ENCODE measurements at regions not wholly inside any gene's neighbourhood (a gene's known extent, or its start where the extent isn't known, plus 50 kb on each side); places are given as distances from the start of the nearest gene placed in this dataset.

GRCh38 chr7:10412422-10413019 is 561.2 kb upstream of the PHF14 start:
- ATAC-seq: peak; percentile 54; the same call in 1 of the 2 replicates
- TF ChIP-seq, protein P1, sequence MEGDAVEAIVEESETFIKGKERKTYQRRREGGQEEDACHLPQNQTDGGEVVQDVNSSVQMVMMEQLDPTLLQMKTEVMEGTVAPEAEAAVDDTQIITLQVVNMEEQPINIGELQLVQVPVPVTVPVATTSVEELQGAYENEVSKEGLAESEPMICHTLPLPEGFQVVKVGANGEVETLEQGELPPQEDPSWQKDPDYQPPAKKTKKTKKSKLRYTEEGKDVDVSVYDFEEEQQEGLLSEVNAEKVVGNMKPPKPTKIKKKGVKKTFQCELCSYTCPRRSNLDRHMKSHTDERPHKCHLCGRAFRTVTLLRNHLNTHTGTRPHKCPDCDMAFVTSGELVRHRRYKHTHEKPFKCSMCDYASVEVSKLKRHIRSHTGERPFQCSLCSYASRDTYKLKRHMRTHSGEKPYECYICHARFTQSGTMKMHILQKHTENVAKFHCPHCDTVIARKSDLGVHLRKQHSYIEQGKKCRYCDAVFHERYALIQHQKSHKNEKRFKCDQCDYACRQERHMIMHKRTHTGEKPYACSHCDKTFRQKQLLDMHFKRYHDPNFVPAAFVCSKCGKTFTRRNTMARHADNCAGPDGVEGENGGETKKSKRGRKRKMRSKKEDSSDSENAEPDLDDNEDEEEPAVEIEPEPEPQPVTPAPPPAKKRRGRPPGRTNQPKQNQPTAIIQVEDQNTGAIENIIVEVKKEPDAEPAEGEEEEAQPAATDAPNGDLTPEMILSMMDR (IDR thresholded peaks at IDR 0.05 in 2 of 3, conservative IDR thresholded peaks at IDR 0.05 in 1 of 3; ENCODE audit: borderline replicate concordance in 1 of 3, insufficient read depth in 1 of 3, low read depth in 2 of 3, low read length in 2 of 3): peak; percentile 20 to 54 (median 51); a peak in 4 of 6 replicates
- TF ChIP-seq CBX3 (IDR thresholded peaks at IDR 0.05; ENCODE audit: low read depth): no peak
- TF ChIP-seq RAD21 (IDR thresholded peaks at IDR 0.05; ENCODE audit: low read depth): peak; percentile 53
- no peak overlapping the region for H3K27ac ChIP-seq (ENCODE audit: low read depth, low read length)
- H2AFZ ChIP-seq (ENCODE audit: low read depth, low read length, poor library complexity, severe bottlenecking): no peak overlapping the region
- H3K9ac ChIP-seq (ENCODE audit: low read length): no peak overlapping the region
- no peaks in the 10 kb centered on the region for H3K79me2 ChIP-seq (ENCODE audit: insufficient read depth, low read length)
- no peaks in the 10 kb centered on the region for H3K9me2 ChIP-seq (ENCODE audit: insufficient read depth)
- no peaks in the 10 kb centered on the region for H3K27me3 ChIP-seq (ENCODE audit: insufficient read depth, low read length)
- H3K4me2 ChIP-seq (ENCODE audit: low read length): no peak overlapping the region
- RAD21 ChIA-PET (ENCODE audit: low non-redundant PET in 1 of 2, low total read pairs in 2 of 2, uncharacterized antibody in 2 of 2, unreplicated experiment in 2 of 2): no interaction called here
- intact Hi-C loops (cut with micrococcal nuclease): loop anchor here (1.0 to 10.0 kb wide), 3 partner anchors 472 to 1975 kb away; no protein-coding TSS in a partner anchor
- no peaks in the 10 kb centered on the region for H3K36me3 ChIP-seq (ENCODE audit: control insufficient read depth in 1 of 2, insufficient read depth in 2 of 2, low read length in 2 of 2)
- H3K4me3 ChIP-seq (replicated peaks in 1 of 2; ENCODE audit: low read depth in 1 of 2, low read length in 2 of 2): no peak overlapping the region
- BruUV-seq (replicated peaks): no TSS peak
- DNase-seq (ENCODE audit: low read depth, low spot score): peak; percentile 16
- CTCF ChIA-PET: interaction anchor here (0.6 to 1.4 kb wide), 9 partner anchors 10 to 1497 kb away, joined by 3 to 5 read pairs (median 3); no protein-coding TSS in a partner anchor
- no peaks in the 10 kb centered on the region for H3K9me3 ChIP-seq (ENCODE audit: control insufficient read depth in 1 of 2, insufficient read depth in 1 of 2, low read depth in 1 of 2, low read length in 2 of 2)
- no peaks in the 10 kb centered on the region for H3K4me1 ChIP-seq (ENCODE audit: control insufficient read depth in 1 of 2, insufficient read depth in 2 of 2, low read length in 2 of 2)
- H4K20me1 ChIP-seq (ENCODE audit: insufficient read depth): no peaks in the 10 kb centered on the region
- POLR2A ChIA-PET: no interaction called here

DNA sequence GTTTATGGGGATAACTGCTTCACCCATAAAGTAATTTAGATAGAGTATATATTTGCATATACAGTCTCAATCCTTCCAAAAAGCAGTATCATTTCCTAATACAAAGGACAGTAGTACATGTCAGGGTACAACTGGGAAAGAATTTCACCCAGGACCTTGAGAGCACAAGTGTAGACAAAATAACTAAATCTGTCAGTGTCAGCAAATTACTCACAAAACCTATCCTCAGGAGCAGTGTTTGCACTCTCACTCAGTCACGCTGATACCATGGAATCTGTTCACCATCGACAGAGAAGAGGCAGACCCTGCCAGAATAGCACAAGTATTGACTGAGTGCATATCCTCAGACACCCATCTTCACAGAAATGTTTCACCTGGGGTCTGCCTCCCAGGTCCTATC is 554.7 kb upstream of the PHF14 start:
- Histone ChIP-seq H3K79me2 (ENCODE audit: insufficient read depth, low read length) (no peaks in the 10 kb centered on the region), H3K9ac (ENCODE audit: low read length) (no peak overlapping the region), H3K4me1 (ENCODE audit: control insufficient read depth in 1 of 2, insufficient read depth in 2 of 2, low read length in 2 of 2) (no peaks in the 10 kb centered on the region), H3K4me3 (replicated peaks in 1 of 2; ENCODE audit: low read depth in 1 of 2, low read length in 2 of 2) (no peak overlapping the region), H3K9me3 (ENCODE audit: control insufficient read depth in 1 of 2, insufficient read depth in 1 of 2, low read depth in 1 of 2, low read length in 2 of 2) (no peaks in the 10 kb centered on the region), H3K27me3 (ENCODE audit: insufficient read depth, low read length) (no peaks in the 10 kb centered on the region), H3K27ac (ENCODE audit: low read depth, low read length) (no peak overlapping the region), H2AFZ (ENCODE audit: low read depth, low read length, poor library complexity, severe bottlenecking) (no peak overlapping the region), H3K9me2 (ENCODE audit: insufficient read depth) (no peaks in the 10 kb centered on the region), H3K36me3 (ENCODE audit: control insufficient read depth in 1 of 2, insufficient read depth in 2 of 2, low read length in 2 of 2) (no peaks in the 10 kb centered on the region), H3K4me2 (ENCODE audit: low read length) (no peak overlapping the region), H4K20me1 (ENCODE audit: insufficient read depth) (no peaks in the 10 kb centered on the region)
- intact Hi-C loops (cut with micrococcal nuclease): loop anchor here (10.0 kb wide), 2 partner anchors 466 to 926 kb away; no protein-coding TSS in a partner anchor
- TF ChIP-seq EZH2phosphoT487 (IDR thresholded peaks at IDR 0.05; ENCODE audit: borderline replicate concordance): no peak
- TF ChIP-seq JUND (IDR thresholded peaks at IDR 0.05): no peak
- no peak for TF ChIP-seq TCF7L2 (IDR thresholded peaks at IDR 0.05; ENCODE audit: borderline replicate concordance, extremely low read depth, insufficient read depth, insufficient read length)
- TF ChIP-seq SIN3A (IDR thresholded peaks at IDR 0.05; ENCODE audit: low read depth): no peak
- no peak for TF ChIP-seq POLR2A (IDR thresholded peaks at IDR 0.05; ENCODE audit: borderline replicate concordance, extremely low read depth, insufficient read depth, insufficient read length)
- TF ChIP-seq YY1 (IDR thresholded peaks at IDR 0.05; ENCODE audit: extremely low read depth, insufficient replicate concordance, low read depth, low read length): no peak
- TF ChIP-seq REST (IDR thresholded peaks at IDR 0.05; ENCODE audit: low read depth): no peak
- no peak for TF ChIP-seq SRF (IDR thresholded peaks at IDR 0.05; ENCODE audit: low read depth)
- TF ChIP-seq ZFX (IDR thresholded peaks at IDR 0.05): no peak
- TF ChIP-seq SP1 (IDR thresholded peaks at IDR 0.05; ENCODE audit: low read depth): no peak
- TF ChIP-seq FOSL1 (IDR thresholded peaks at IDR 0.05; ENCODE audit: low read depth): no peak
- TF ChIP-seq ZNF274 (IDR thresholded peaks at IDR 0.05; ENCODE audit: low read depth, low read length): no peak
- POLR2A ChIA-PET: no interaction called here
- CTCF ChIA-PET: no interaction called here
- DNase-seq (ENCODE audit: low read depth, low spot score) (no peak), ATAC-seq (no peak)
- no TSS peak for BruUV-seq (replicated peaks)
- RAD21 ChIA-PET (ENCODE audit: low non-redundant PET in 1 of 2, low total read pairs in 2 of 2, uncharacterized antibody in 2 of 2, unreplicated experiment in 2 of 2): no interaction called here
